Vagina (tissue), 2 donors: ENCODE measurements at regions not wholly inside any gene's neighbourhood (a gene's known extent, or its start where the extent isn't known, plus 50 kb on each side); places are given as distances from the start of the nearest gene placed in this dataset.

Experiments used
- POLR2A ChIP-seq, 2 donors: fragments of 450-650 bp; IDR thresholded peaks; one replicate each; pipeline ENCODE4 v1.6.1; 2017; ENCODE audit warnings: antibody characterized with exemption in 2 of 2, mild to moderate bottlenecking in 2 of 2, moderate library complexity in 2 of 2
- POLR2AphosphoS5 ChIP-seq, 2 donors: sonication (generic); formaldehyde crosslinking; IDR thresholded peaks; one replicate each; pipeline ENCODE4 v1.9.0; 2017; ENCODE audit warnings: antibody characterized with exemption in 2 of 2, mild to moderate bottlenecking in 2 of 2, low read depth in 1 of 2; ENCODE audit not compliant: insufficient read depth in 1 of 2
- TF ChIP-seq, protein P1 (sequence below), 3 experiments: fragments of 450-650 bp in 2 of 3; fragments of 200-600 bp in 1 of 3; sonication (generic) in 1 of 3; IDR thresholded peaks; one replicate each; pipeline ENCODE4 v1.5.1; 2017 to 2019; ENCODE audit warnings: antibody characterized with exemption in 3 of 3, mild to moderate bottlenecking in 2 of 3, moderate library complexity in 2 of 3

- TF ChIP-seq POLR2AphosphoS5 (IDR thresholded peaks at IDR 0.05; ENCODE audit: insufficient read depth in 1 of 2, low read depth in 1 of 2) = no peak
- TF ChIP-seq POLR2A (IDR thresholded peaks at IDR 0.05) = no peak
- TF ChIP-seq, protein P1, sequence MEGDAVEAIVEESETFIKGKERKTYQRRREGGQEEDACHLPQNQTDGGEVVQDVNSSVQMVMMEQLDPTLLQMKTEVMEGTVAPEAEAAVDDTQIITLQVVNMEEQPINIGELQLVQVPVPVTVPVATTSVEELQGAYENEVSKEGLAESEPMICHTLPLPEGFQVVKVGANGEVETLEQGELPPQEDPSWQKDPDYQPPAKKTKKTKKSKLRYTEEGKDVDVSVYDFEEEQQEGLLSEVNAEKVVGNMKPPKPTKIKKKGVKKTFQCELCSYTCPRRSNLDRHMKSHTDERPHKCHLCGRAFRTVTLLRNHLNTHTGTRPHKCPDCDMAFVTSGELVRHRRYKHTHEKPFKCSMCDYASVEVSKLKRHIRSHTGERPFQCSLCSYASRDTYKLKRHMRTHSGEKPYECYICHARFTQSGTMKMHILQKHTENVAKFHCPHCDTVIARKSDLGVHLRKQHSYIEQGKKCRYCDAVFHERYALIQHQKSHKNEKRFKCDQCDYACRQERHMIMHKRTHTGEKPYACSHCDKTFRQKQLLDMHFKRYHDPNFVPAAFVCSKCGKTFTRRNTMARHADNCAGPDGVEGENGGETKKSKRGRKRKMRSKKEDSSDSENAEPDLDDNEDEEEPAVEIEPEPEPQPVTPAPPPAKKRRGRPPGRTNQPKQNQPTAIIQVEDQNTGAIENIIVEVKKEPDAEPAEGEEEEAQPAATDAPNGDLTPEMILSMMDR (IDR thresholded peaks at IDR 0.05) = no peak
Measured at GRCh38 chr3:29077356-29077755, 203.5 kb upstream of the RBMS3 start.
